NB4 (cell line): ENCODE measurements at regions not wholly inside any gene's neighbourhood (a gene's known extent, or its start where the extent isn't known, plus 50 kb on each side); places are given as distances from the start of the nearest gene placed in this dataset.

Experiments used
- DNase-seq: peaks from one replicate; pipeline ENCODE4 v3.0.0; 2010; ENCODE audit warnings: low read depth
- H3K4me3 ChIP-seq: one replicate; pipeline ENCODE4 v1.5.1; 2011; ENCODE audit warnings: mild to moderate bottlenecking, low read depth, low read length, moderate library complexity
- MAX ChIP-seq: IDR thresholded peaks from 2 replicates; pipeline ENCODE4 v1.6.1; 2011; ENCODE audit warnings: low read depth, low read length
- MYC ChIP-seq: IDR thresholded peaks from 2 replicates; pipeline ENCODE4 v1.6.1; 2011; ENCODE audit warnings: low read depth, low read length
- POLR2A ChIP-seq: IDR thresholded peaks from 2 replicates; pipeline ENCODE4 v1.6.1; 2011; ENCODE audit warnings: mild to moderate bottlenecking; ENCODE audit not compliant: insufficient read length; ENCODE audit errors: extremely low read depth
- TF ChIP-seq, protein P1 (sequence below): IDR thresholded peaks from one replicate; pipeline ENCODE4 v1.5.1; 2012; ENCODE audit warnings: low read depth, low read length

DNA sequence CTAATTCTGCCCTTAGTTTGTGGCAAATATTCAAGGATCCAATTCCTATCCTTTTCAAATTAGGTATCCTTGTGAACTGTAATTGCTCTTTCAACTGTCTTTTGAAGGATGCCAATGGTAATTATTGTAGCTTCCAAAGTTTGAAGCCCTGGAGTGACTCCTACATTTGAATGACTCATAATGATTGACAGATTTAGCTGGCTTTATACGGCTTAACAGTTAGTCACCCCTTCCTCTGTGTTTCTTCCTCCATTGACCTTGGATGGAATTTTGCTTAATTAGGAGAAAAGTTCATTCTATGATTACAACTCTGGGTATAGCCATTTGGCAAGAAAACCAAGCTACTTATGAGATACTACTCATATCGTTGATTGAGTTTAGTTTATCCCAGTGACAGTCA, 639.3 kb upstream of the KIRREL3 start:
- TF ChIP-seq MYC (no peak), POLR2A (no peak), MAX (no peak)
- TF ChIP-seq, protein P1, sequence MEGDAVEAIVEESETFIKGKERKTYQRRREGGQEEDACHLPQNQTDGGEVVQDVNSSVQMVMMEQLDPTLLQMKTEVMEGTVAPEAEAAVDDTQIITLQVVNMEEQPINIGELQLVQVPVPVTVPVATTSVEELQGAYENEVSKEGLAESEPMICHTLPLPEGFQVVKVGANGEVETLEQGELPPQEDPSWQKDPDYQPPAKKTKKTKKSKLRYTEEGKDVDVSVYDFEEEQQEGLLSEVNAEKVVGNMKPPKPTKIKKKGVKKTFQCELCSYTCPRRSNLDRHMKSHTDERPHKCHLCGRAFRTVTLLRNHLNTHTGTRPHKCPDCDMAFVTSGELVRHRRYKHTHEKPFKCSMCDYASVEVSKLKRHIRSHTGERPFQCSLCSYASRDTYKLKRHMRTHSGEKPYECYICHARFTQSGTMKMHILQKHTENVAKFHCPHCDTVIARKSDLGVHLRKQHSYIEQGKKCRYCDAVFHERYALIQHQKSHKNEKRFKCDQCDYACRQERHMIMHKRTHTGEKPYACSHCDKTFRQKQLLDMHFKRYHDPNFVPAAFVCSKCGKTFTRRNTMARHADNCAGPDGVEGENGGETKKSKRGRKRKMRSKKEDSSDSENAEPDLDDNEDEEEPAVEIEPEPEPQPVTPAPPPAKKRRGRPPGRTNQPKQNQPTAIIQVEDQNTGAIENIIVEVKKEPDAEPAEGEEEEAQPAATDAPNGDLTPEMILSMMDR: no peak

DNA sequence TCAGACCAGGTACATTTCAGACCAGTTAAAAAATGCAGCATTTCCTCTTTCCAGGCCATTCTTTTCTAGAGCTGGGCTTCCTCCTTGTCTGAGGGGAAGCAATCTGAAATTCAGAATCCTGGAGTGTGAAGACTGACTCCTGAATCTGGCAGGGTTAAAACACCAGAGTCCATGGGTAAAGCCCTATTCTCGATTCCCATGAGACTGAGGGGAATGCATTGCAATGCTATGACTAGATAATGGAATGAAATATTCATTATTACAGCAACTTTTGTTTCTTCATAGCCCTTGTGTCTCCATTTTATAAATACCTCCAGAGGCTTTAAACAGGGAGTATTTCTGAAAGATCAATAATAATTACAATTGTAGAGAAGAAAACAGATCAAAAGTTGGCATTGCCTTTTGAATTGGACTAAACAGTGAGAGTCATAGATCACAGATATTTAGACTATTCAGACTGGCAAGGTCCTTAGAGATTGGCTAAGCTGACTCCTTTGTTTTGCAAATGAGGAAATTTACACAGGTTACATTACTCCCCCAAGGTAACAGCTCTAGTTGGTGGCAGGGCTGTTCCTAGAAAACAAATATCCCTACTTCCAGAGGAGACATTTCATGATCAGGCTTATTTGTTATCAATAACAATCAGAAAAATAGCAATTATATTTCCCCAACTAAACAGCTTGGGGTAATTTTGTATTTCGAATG, 632.6 kb upstream of the KIRREL3 start:
- no peak for DNase-seq
- no peak for TF ChIP-seq POLR2A
- TF ChIP-seq, protein P1: no peak
- TF ChIP-seq MYC: no peak
- TF ChIP-seq MAX: no peak
- no peak overlapping the region for H3K4me3 ChIP-seq

More for the DNA sequence above, 639.3 kb upstream of the KIRREL3 start:
- DNase-seq: no peak
- H3K4me3 ChIP-seq: no peak overlapping the region

GRCh38 chr11:127632546-127632945, 632.0 kb upstream of the KIRREL3 start:
- H3K4me3 ChIP-seq: no peak overlapping the region
- TF ChIP-seq, protein P1: no peak
- TF ChIP-seq POLR2A (no peak), MYC (no peak), MAX (no peak)
- no peak for DNase-seq

DNA sequence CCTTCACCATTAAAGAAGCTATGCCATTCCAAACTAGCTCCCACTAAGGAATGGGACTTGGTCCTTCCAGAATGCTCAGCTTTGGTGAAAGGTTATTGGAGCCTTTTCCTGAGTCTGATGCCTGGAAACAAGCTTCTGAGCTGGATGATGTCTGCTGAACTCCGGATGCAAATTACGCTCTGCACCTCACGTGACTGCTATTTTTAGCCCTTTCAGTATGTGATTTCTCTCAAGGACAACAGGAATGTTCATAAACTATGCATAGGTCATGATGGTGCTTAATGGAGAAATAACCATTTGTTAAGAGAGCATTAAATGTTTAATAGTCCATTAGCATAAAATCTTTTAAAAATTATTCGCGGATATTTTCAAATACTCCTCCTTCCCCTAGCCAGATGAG, 631.4 kb upstream of the KIRREL3 start:
- no peak for TF ChIP-seq POLR2A
- TF ChIP-seq MAX: no peak
- TF ChIP-seq MYC: no peak
- TF ChIP-seq, protein P1: no peak
- DNase-seq: no peak
- no peak overlapping the region for H3K4me3 ChIP-seq

GRCh38 chr11:127629200-127629599, 628.6 kb upstream of the KIRREL3 start:
- no peak for DNase-seq
- no peak overlapping the region for H3K4me3 ChIP-seq
- no peak for TF ChIP-seq MYC

GRCh38 chr11:127628458-127628785, 627.9 kb upstream of the KIRREL3 start:
- no peak overlapping the region for H3K4me3 ChIP-seq
- TF ChIP-seq, protein P1: no peak
- no peak for TF ChIP-seq POLR2A
- TF ChIP-seq MAX: no peak
- TF ChIP-seq MYC: no peak

More at GRCh38 chr11:127628458-127628785, 627.9 kb upstream of the KIRREL3 start:
- DNase-seq: no peak
